GM23248 (cell line): ENCODE measurements at regions not wholly inside any gene's neighbourhood (a gene's known extent, or its start where the extent isn't known, plus 50 kb on each side); places are given as distances from the start of the nearest gene placed in this dataset.

Experiments
- EZH2 ChIP-seq: fragments of 200-600 bp; sonication (generic); IDR thresholded peaks from 2 replicates; pipeline ENCODE4 v1.6.1; 2018; ENCODE audit warnings: antibody characterized with exemption, mild to moderate bottlenecking; ENCODE audit not compliant: insufficient read depth, poor library complexity, severe bottlenecking
- EZH2phosphoT487 ChIP-seq: fragments of 200-600 bp; sonication (generic); IDR thresholded peaks from 2 replicates; pipeline ENCODE4 v1.6.1; 2018; ENCODE audit warnings: antibody characterized with exemption, moderate library complexity, mild to moderate bottlenecking, low read depth; ENCODE audit not compliant: insufficient read depth

DNA sequence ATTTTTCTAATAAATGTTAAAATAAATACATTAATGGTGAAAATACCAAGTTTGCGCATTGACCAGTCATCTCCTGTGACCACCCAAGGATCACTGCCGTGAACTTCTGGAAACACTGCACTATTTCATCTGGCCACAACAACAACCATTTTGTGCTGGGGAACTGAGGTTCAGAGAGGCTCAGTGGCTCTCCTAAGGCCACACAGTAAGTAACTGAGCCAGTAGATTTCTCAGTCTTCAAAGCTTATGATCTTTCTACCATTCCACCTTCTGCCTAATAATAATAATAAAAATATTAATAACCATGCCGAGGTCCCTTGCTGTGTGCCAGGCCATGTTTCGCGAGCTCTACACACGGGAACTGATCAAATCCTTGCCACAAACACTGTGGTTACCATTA, 182.0 kb downstream of the IRF8 start:
- TF ChIP-seq EZH2 (no peak), EZH2phosphoT487 (no peak)
